ES-I3 (cell line): ENCODE measurements at regions not wholly inside any gene's neighbourhood (a gene's known extent, or its start where the extent isn't known, plus 50 kb on each side); places are given as distances from the start of the nearest gene placed in this dataset.
"Not testable (repeated sequence)": the region's sequence is repeated elsewhere in the genome, so short reads cannot be mapped to it uniquely, and the experiment has no call there.

Source experiments
- H3K36me3 ChIP-seq: 2 replicates; pipeline ENCODE4 v1.6.1; 2013; ENCODE audit warnings: mild to moderate bottlenecking, low read length, control low read depth, moderate library complexity; ENCODE audit not compliant: insufficient read depth
- H3K4me1 ChIP-seq: 2 replicates; pipeline ENCODE4 v1.6.1; 2013; ENCODE audit warnings: mild to moderate bottlenecking, control low read depth, low read length; ENCODE audit not compliant: insufficient read depth
- H3K9ac ChIP-seq: 2 replicates; pipeline ENCODE4 v1.6.1; 2013; ENCODE audit warnings: low read depth, mild to moderate bottlenecking, low read length, moderate library complexity
- H3K9me3 ChIP-seq: 2 replicates; pipeline ENCODE4 v1.6.1; 2013; ENCODE audit warnings: mild to moderate bottlenecking, low read length, moderate library complexity; ENCODE audit not compliant: control insufficient read depth, insufficient read depth

DNA sequence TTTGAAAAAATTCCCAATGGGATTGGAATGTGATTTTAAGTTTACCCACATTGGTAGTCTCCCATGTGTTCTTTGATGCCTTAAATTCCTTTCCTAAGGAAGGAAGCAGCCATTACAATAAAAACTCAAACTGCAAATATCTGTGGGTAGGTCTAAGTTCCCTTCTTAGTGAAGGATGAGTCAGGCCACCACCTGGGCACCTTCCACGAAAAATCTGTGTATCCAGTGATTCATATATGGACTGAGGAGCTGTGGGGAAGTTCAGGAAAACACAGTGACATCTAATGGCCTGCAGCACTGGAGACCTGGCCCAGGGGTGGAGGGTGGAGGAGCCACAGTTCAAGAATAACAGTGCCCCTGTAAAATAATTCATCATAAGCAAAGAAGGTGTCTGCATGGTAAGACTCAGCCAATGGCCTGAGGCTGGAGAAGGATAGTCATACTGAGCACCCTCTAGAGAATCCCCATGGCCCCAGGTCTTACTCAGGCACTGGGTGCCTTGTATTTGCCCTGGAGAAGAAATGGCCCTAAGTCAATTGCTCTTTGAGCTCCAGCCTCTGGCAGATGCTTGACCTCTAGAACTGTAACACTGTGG, 248.6 kb downstream of the SP3 start:
- Histone ChIP-seq H3K4me1 (no peaks in the 10 kb centered on the region), H3K36me3 (no peaks in the 10 kb centered on the region), H3K9me3 (no peaks in the 10 kb centered on the region), H3K9ac (no peak overlapping the region)

DNA sequence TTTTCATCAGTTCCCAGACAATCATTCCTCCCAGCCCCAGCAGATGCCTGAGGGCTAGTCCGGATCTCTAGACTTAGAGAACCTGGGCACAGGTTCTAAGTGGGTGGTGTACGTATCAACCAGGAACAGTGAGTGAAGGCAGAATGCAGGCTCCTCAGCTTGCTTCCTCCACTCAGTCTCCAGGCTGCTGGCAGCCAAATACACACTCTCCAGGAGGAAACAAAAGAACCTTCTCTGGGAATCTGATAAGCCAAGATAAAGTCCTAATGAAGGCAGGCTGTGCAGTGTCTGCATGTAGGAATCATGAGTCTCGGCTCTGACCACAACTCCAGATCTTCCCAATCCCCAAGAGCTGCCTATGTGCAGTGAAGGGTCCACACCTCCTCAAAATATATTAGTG, 245.7 kb downstream of the SP3 start:
- Histone ChIP-seq H3K9ac (no peak overlapping the region), H3K9me3 (no peaks in the 10 kb centered on the region), H3K36me3 (no peaks in the 10 kb centered on the region), H3K4me1 (no peaks in the 10 kb centered on the region)

DNA sequence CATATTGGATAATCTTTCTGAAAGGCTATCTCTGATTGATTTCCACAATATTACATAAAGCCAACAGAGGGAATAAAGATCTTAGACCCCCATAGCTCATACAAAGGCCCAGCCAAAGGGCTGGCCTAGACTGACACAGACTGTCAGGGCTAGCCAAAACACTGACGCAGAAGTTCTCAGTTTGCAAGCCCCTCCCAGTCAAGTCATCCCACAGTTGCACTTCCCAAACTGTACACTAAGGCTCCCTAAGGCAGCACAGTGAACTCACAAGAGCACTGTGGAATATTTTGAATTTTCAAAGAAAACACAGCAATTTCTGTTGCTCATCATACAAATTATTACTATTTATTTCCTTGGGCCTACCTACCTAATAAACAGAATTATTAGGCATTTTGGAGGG, 244.9 kb downstream of the SP3 start:
- Histone ChIP-seq H3K9ac (no peak overlapping the region), H3K36me3 (no peaks in the 10 kb centered on the region), H3K4me1 (no peaks in the 10 kb centered on the region), H3K9me3 (no peaks in the 10 kb centered on the region)

DNA sequence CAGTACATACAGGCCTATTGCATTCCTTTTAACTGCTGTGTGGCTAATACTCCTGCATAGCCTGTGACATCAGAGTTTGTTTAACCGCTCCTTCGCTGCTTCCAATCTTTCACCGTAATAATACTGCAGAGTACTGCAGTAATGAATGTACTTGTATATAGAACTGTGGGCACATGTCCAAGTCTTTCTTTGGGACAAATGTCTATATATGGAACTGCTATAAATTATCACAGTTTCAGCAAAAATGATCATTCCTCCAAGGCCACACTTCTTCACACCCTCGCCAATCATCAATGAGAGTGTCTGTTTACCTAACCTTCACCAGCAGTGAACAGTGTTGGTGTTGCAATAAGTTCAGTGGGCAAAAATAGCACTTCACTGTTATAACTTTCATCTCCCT, 230.4 kb downstream of the SP3 start:
- Histone ChIP-seq H3K9me3 (no peaks in the 10 kb centered on the region), H3K9ac (no peak overlapping the region), H3K4me1 (no peaks in the 10 kb centered on the region), H3K36me3 (no peaks in the 10 kb centered on the region)

DNA sequence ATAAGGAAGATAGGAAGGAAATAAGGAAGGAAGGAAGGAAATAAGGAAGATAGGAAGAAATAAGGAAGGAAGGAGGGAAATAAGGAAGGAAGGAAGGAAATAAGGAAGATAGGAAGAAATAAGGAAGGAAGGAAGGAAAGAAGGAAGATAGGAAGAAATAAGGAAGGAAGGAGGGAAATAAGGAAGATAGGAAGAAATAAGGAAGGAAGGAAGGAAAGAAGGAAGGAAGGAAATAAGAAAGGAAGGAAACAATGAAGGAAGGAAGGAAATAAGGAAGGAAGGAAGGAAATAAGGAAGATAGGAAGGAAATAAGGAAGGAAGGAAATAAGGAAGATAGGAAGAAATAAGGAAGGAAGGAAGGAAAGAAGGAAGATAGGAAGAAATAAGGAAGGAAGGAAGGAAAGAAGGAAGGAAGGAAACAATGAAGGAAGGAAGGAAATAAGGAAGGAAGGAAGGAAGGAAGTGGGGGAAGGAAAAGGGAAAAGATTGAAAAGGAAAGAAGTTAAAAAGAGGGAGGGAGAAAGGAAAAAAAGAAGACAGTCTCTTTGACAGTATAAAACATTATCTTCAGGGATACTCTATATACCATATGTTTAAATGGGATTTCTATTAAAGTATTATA, 227.1 kb downstream of the SP3 start:
- not testable (repeated sequence) for H3K9ac ChIP-seq, H3K4me1 ChIP-seq, H3K9me3 ChIP-seq, H3K36me3 ChIP-seq

DNA sequence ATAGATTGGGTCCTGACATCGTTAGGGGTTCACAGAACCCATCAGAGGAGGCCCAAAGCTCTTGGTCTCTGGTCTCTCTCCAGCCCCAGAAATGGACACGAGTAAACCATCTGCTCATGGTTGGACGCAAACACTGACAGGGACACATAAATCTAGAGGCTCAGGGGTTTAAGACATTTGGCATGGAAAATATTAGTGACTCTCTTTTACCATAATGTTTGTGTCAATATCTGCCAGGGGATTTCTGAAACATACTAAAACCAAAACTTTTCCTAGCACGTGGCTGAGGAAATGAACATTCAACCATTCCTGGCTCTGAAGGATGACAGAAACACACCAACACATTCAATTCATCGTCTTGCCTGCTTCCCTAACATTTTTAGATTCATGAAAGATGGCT, 226.2 kb downstream of the SP3 start:
- no peaks in the 10 kb centered on the region for H3K36me3 ChIP-seq
- no peak overlapping the region for H3K9ac ChIP-seq
- no peaks in the 10 kb centered on the region for H3K9me3 ChIP-seq
- no peaks in the 10 kb centered on the region for H3K4me1 ChIP-seq

DNA sequence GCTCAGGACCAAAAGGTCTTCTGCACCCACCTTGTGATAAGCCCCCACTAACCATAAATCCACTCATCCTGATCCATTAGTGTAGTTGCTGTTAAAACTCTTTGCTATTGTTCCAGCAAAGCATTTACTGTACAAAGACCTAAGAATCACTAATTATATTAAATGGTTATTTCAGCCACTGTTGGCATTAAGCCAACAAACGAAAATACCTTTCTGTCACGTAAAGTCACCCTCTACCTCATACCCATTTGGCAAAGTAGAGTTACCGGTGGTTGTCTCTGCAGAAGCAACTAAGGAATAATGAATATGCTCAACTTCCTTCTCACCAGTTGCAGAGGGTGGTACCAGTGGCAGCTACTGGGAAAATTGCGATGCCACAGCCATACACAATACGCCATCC, 224.5 kb downstream of the SP3 start:
- no peaks in the 10 kb centered on the region for H3K9me3 ChIP-seq
- H3K4me1 ChIP-seq: no peaks in the 10 kb centered on the region
- no peaks in the 10 kb centered on the region for H3K36me3 ChIP-seq
- H3K9ac ChIP-seq: no peak overlapping the region

DNA sequence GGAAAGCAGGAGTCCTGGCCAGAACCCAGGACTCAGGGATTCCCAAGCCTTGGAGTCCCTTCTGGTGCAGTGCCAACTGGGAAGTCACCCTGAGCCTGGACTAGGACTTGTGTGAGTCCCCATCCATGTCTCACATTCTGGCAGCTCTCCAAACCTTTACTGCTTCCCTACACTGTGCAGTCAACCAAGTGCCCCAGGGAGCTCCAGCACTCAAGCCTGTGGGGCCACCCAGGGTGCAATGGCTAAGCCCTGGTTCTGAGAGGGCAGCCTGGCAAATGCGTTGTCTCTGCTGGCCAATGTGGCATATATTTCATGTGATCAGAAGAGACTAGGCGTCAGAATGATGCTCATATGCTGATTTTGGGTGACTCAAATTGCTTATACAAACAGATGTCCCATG, 223.4 kb downstream of the SP3 start:
- Histone ChIP-seq H3K4me1 (0 out of 2 replicates have a peak, but pooled peaks cover 2% of the 10 kb centered on the region), H3K9me3 (no peaks in the 10 kb centered on the region), H3K36me3 (no peaks in the 10 kb centered on the region), H3K9ac (no peak overlapping the region)

DNA sequence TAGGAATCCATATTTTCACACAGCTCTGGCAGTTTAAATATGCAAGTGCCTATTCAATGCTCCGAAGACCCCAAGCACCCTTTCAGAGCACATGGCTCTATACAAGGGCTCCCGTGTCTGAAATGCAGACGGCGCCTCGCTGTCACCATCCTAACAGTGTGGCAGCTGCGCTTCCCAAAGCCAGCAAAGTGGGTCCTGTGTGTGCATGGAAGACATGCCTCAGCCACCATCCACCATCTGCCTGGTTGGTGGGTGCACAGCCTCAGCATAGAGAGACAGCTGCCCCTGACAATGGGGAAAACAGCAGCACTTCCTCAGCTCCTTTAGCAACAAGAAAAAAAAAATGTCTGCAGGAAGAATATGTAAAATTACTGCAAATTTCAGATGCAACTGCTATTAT, 218.1 kb downstream of the SP3 start:
- Histone ChIP-seq H3K9ac (no peak overlapping the region), H3K9me3 (no peaks in the 10 kb centered on the region), H3K36me3 (no peaks in the 10 kb centered on the region), H3K4me1 (peaks cover 24% of the 10 kb centered on the region)

DNA sequence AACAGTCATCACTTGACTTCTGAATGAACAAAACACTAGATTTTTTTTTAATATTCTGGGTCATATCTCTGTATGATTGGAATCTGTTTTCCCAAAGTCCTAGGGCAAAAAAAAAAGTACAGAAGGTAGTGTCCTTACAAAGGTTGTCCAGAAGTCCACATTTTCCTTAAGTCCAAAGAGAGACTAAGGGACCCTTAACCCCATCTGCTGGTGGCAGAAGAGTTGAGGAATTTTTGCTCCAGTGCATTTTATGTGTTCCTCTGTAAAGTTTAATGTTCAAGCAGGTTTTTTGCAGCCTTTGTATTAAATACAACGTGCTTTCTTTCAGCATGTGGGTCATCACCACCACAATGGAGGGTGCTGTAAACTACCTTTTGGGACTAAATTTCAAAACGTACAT, 215.9 kb downstream of the SP3 start:
- H3K9me3 ChIP-seq: no peaks in the 10 kb centered on the region
- no peaks in the 10 kb centered on the region for H3K36me3 ChIP-seq
- H3K9ac ChIP-seq: no peak overlapping the region
- H3K4me1 ChIP-seq: peaks cover 28% of the 10 kb centered on the region

DNA sequence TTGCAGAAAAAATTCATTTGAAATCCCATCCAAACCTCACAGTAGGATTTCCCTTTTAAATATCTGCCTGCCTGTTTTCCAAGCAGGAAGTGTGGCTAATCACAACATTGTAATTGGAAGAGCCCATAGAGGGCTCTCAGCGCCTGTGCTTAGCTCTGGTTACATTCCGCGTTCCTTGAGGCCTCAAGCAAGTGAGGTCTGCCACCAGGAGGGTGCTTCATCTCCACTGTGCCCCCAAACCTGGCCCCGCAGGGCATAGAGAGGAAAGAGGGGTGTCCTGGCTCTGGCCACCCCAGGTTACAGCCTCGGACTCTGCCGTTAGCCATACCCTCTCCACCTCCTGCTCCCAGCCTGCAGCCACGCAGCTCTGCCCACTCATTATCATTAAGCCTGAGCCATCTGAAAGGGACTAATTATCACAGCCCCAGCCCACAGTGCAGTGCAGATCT, 214.8 kb downstream of the SP3 start:
- H3K36me3 ChIP-seq: no peaks in the 10 kb centered on the region
- H3K9ac ChIP-seq: no peak overlapping the region
- H3K4me1 ChIP-seq: peaks cover 28% of the 10 kb centered on the region

DNA sequence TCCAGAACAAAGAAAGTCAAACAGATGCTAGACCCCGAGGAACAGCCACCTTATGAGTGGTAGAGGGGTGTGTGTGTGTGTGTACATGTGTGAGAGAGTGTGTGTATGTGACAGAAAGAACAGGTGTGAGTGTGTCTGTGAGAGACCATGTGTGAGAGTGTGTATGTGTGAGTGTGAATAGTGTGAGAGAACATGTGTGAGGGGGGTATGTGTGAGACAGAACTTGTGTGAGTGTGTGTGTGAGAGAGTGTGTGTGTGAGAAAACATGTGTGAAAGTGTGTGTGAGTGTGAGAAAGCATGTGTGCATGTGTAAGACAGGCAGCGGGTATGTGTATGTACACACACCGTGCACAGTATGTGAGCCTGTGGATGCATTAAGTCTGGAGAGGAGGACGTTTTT, 214.3 kb downstream of the SP3 start:
- peaks cover 28% of the 10 kb centered on the region for H3K4me1 ChIP-seq
- no peak overlapping the region for H3K9ac ChIP-seq
- no peaks in the 10 kb centered on the region for H3K9me3 ChIP-seq
- H3K36me3 ChIP-seq: no peaks in the 10 kb centered on the region

More for the DNA sequence above, 214.8 kb downstream of the SP3 start:
- no peaks in the 10 kb centered on the region for H3K9me3 ChIP-seq

DNA sequence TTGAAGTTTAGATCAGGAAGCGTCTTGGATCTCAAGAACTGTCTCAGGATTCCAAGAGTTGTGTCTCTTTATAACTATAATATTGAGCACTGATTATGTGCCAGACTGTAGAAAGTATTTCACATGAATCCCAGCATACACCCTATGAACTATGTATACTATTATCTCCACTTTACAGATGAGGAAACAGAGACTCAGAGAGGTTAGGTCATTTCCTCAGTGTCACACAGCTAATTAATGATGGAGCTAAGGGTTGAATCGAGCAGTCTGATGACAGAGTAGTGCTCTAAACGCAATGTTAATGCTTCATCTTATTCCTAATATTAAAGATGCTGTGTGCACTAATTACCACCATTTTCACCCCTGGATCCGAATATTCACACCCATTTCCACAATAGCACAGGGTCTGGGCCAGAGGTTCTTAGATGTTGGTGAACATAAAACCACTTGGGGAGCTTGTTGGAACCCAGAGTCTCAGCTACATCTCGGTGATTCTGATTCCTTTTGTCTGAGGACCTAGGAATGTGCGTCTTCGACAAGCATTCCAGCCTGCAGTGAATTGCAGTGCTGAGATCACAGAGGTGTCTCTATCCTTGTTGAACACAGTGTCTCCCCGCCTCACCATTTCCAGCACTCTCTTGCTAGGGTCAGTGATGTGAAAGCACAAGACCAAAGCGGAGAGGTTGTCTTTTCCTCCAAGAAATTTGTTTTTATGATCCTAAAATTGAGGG, 213.8 kb downstream of the SP3 start:
- no peak overlapping the region for H3K9ac ChIP-seq
- H3K4me1 ChIP-seq: peaks cover 28% of the 10 kb centered on the region
- no peaks in the 10 kb centered on the region for H3K9me3 ChIP-seq
- H3K36me3 ChIP-seq: no peaks in the 10 kb centered on the region

DNA sequence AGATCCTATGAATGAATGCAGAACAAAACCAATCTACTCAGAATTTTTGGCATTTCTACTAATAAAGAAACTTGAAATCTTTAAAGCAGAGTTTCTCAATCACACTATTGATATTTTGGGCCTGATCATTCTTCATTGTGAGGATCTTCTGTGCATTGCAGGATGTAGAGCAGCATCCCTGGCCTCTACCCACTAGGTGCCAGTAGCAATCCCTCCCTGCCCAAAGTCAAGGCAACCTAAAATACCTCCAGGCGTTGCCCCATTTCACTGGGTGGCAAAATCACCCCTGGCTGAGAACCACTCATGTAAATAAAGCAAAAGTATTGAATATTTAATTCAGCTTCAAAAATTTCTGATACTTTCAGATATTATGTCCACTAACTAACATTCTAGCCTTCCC, 213.0 kb downstream of the SP3 start:
- no peaks in the 10 kb centered on the region for H3K36me3 ChIP-seq
- no peak overlapping the region for H3K9ac ChIP-seq
- H3K9me3 ChIP-seq: no peaks in the 10 kb centered on the region
- peaks cover 24% of the 10 kb centered on the region for H3K4me1 ChIP-seq

DNA sequence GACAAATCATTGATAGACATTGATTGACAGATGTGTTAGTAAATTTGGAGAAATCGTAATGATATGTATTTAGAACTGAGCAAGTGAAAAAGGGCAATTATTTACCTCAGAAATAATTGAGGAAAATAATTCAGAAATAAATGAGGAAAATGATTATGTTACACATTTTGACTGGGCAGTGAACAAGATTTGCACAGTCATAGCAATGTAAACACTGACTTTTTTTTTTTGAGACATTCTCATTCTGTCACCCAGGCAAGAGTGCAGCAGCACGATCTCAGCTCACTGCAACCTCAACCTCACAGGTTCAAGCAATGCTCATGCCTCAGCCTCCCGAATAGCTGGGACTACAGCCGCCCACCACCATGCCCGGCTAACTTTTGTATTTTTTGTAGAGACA, 211.7 kb downstream of the SP3 start:
- no peaks in the 10 kb centered on the region for H3K36me3 ChIP-seq
- H3K4me1 ChIP-seq: peaks cover 24% of the 10 kb centered on the region
- H3K9ac ChIP-seq: no peak overlapping the region
- no peaks in the 10 kb centered on the region for H3K9me3 ChIP-seq
